ENCODE measurements at regions not wholly inside any gene's neighbourhood (a gene's known extent, or its start where the extent isn't known, plus 50 kb on each side); places are given as distances from the start of the nearest gene placed in this dataset.

DNA sequence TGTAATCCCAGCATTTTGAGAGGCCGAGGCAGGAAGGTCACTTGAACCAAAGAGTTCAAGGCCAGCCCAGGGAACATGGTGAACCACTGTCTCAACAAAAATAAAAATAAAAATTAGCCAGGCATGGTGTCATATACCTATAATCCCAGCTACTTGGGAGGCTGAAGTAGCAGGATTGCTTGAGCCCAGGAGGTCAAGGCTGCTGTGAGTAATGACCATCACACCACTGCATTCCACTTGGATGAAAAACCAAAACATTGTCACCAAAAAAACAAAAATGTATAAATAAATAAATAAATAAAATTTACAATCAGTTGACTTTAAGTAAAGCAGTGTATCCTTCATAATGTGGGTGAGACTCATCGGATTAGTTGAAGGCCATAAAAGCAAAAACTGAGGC is 541.4 kb downstream of the CSNK1G3 start:
- Histone ChIP-seq H3K9me3 (ENCODE audit: control insufficient read depth, low read depth, low read length) (no peaks in the 10 kb centered on the region), H3K79me1 (ENCODE audit: insufficient read depth, low read depth, low read length, poor library complexity, severe bottlenecking) (no peaks in the 10 kb centered on the region), H3T11ph (ENCODE audit: low read length) (no peak overlapping the region), H3K23me2 (ENCODE audit: insufficient read length, low read depth, low read length, poor library complexity, severe bottlenecking) (no peaks in the 10 kb centered on the region), H3K4ac (ENCODE audit: low read depth, low read length) (no peak overlapping the region), H2AK5ac (ENCODE audit: insufficient read length, low read length) (no peak overlapping the region), H2AFZ (ENCODE audit: low read length) (no peak overlapping the region), H3K27me3 (ENCODE audit: insufficient read depth, low read length) (no peaks in the 10 kb centered on the region), H3K79me2 (ENCODE audit: insufficient read depth, low read length) (no peaks in the 10 kb centered on the region), H2BK20ac (ENCODE audit: low read depth, low read length, poor library complexity, severe bottlenecking) (no peak overlapping the region), H4K5ac (ENCODE audit: insufficient read length, low read depth, low read length) (no peak overlapping the region), H3K18ac (ENCODE audit: insufficient read length, low read depth, low read length) (no peak overlapping the region), H3K4me2 (ENCODE audit: insufficient read depth, insufficient read length, low read length) (no peak overlapping the region), H2BK12ac (ENCODE audit: insufficient read length, low read depth, low read length) (no peak overlapping the region), H2BK15ac (ENCODE audit: low read depth, low read length) (no peak overlapping the region), H2BK5ac (ENCODE audit: insufficient read length, low read length) (no peak overlapping the region), H4K20me1 (ENCODE audit: control insufficient read depth, insufficient read depth, insufficient read length) (no peaks in the 10 kb centered on the region), H2BK120ac (ENCODE audit: low read depth, low read length, poor library complexity, severe bottlenecking) (no peak overlapping the region), H3K56ac (ENCODE audit: insufficient read length, low read depth, low read length) (no peak overlapping the region), H3K14ac (ENCODE audit: insufficient read depth, low read length) (no peak overlapping the region), H4K8ac (replicated peaks; ENCODE audit: insufficient read length, low read depth, low read length) (no peak overlapping the region), H3K4me1 (ENCODE audit: insufficient read depth, low read length) (no peaks in the 10 kb centered on the region), H3K9ac (ENCODE audit: extremely low read depth, insufficient read length, low read length) (no peak overlapping the region), H3K23ac (ENCODE audit: insufficient read length, low read depth, low read length) (no peak overlapping the region), H3K27ac (ENCODE audit: insufficient read length, low read depth, low read length) (no peak overlapping the region), H4K91ac (ENCODE audit: insufficient read length, low read depth, low read length) (no peak overlapping the region)
- Mint-ChIP-seq H3K4me3 (no peak overlapping the region), H3K36me3 (ENCODE audit: insufficient read depth in 1 of 3, low read depth in 3 of 3) (no peaks in the 10 kb centered on the region), H3K27ac (no peak overlapping the region), H3K9me3 (no peaks in the 10 kb centered on the region), H3K27me3 (ENCODE audit: low read depth) (no peaks in the 10 kb centered on the region), H3K4me1 (peaks cover 2 to 8% of the 10 kb centered on the region in 2 experiments; a peak in 2 of 4 replicates)
- no peak for DNase-seq
- no CpG with 5 or more reads among the region's 2 CpGs for WGBS (ENCODE audit: extremely low coverage, insufficient read length, low lambda C conversion rate)
- no peak for TF ChIP-seq CTCF (conservative IDR thresholded peaks at IDR 0.05)
